ENCODE measurements at regions not wholly inside any gene's neighbourhood (a gene's known extent, or its start where the extent isn't known, plus 50 kb on each side); places are given as distances from the start of the nearest gene placed in this dataset.

GRCh38 chr7:118114175-118114574 lies 69.8 kb upstream of the LSM8 start:
- no peak for FAIRE-seq
- TF ChIP-seq CTCF (IDR thresholded peaks at IDR 0.05; ENCODE audit: insufficient read depth, missing control alignments) = no peak
- no peak for DNase-seq (ENCODE audit: insufficient read length, low spot score)

GRCh38 chr7:118129041-118129795 lies 54.7 kb upstream of the LSM8 start:
- FAIRE-seq (no peak), DNase-seq (ENCODE audit: insufficient read length, low spot score) (no peak)

GRCh38 chr7:118132764-118133163 lies 51.2 kb upstream of the LSM8 start:
- FAIRE-seq = no peak
- TF ChIP-seq CTCF (IDR thresholded peaks at IDR 0.05; ENCODE audit: insufficient read depth, missing control alignments) = no peak
- DNase-seq (ENCODE audit: insufficient read length, low spot score) = no peak

More at GRCh38 chr7:118129041-118129795, 54.7 kb upstream of the LSM8 start:
- no peak for TF ChIP-seq CTCF (IDR thresholded peaks at IDR 0.05; ENCODE audit: insufficient read depth, missing control alignments)
